ENCODE measurements at regions not wholly inside any gene's neighbourhood (a gene's known extent, or its start where the extent isn't known, plus 50 kb on each side); places are given as distances from the start of the nearest gene placed in this dataset.

DNA sequence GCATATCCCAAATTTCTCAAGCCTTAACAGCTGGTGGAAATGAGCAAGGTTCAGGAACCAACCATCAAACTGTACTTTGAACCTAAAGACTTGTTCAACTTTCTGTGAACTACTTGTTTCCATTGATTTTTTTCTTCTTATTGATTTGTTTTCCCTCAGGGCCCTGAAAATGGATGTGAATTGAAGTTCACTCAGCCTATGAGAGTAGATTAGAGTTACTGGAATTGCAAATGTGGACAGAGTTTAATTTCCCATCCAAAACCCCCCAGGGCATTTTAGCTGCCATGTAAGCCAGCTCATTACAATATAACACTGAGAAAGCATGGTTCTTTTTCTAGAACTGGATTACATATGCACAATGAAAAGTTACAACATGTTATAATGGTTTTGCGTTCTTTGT is 1105.7 kb downstream of the REEP3 start:
- TF ChIP-seq POLR2A (IDR thresholded peaks at IDR 0.05) (no peak), POLR2AphosphoS5 (IDR thresholded peaks at IDR 0.05) (no peak)
- TF ChIP-seq, protein P1, sequence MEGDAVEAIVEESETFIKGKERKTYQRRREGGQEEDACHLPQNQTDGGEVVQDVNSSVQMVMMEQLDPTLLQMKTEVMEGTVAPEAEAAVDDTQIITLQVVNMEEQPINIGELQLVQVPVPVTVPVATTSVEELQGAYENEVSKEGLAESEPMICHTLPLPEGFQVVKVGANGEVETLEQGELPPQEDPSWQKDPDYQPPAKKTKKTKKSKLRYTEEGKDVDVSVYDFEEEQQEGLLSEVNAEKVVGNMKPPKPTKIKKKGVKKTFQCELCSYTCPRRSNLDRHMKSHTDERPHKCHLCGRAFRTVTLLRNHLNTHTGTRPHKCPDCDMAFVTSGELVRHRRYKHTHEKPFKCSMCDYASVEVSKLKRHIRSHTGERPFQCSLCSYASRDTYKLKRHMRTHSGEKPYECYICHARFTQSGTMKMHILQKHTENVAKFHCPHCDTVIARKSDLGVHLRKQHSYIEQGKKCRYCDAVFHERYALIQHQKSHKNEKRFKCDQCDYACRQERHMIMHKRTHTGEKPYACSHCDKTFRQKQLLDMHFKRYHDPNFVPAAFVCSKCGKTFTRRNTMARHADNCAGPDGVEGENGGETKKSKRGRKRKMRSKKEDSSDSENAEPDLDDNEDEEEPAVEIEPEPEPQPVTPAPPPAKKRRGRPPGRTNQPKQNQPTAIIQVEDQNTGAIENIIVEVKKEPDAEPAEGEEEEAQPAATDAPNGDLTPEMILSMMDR (IDR thresholded peaks at IDR 0.05), result no peak
